ENCODE measurements at regions not wholly inside any gene's neighbourhood (a gene's known extent, or its start where the extent isn't known, plus 50 kb on each side); places are given as distances from the start of the nearest gene placed in this dataset.

GRCh38 chr16:63617990-63618763 is 1503.7 kb downstream of the CDH11 start:
- TF ChIP-seq CTCF (IDR thresholded peaks at IDR 0.05): no peak
- Histone ChIP-seq H3K27ac (no peak overlapping the region), H3K36me3 (no peaks in the 10 kb centered on the region), H3K4me3 (peak overlapping the region in 1 of 2 donors; percentile 49), H3K27me3 (no peaks in the 10 kb centered on the region), H3K4me1 (no peaks in the 10 kb centered on the region), H3K9me3 (no peaks in the 10 kb centered on the region)
- intact Hi-C loops (cut with DNase I): no loop called here
- DNase-seq (ENCODE audit: low spot score in 2 of 2): no peak

- intact Hi-C loops (cut with DNase I): no loop called here
- Histone ChIP-seq H3K9me3 (no peaks in the 10 kb centered on the region), H3K4me1 (no peaks in the 10 kb centered on the region), H3K4me3 (peak overlapping the region; percentile 30 to 49), H3K36me3 (no peaks in the 10 kb centered on the region), H3K27me3 (no peaks in the 10 kb centered on the region), H3K27ac (no peak overlapping the region)
- no peak for DNase-seq (ENCODE audit: low spot score in 2 of 2)
- no peak for TF ChIP-seq CTCF (IDR thresholded peaks at IDR 0.05)
Measured at GRCh38 chr16:63617047-63617989, 1504.5 kb downstream of the CDH11 start.

- Histone ChIP-seq H3K9me3 (no peaks in the 10 kb centered on the region), H3K4me3 (no peak overlapping the region), H3K27me3 (no peaks in the 10 kb centered on the region), H3K4me1 (no peaks in the 10 kb centered on the region), H3K36me3 (no peaks in the 10 kb centered on the region), H3K27ac (no peak overlapping the region)
- intact Hi-C loops (cut with DNase I): no loop called here
- TF ChIP-seq CTCF (IDR thresholded peaks at IDR 0.05): no peak
- DNase-seq (ENCODE audit: low spot score in 2 of 2): no peak
Measured at GRCh38 chr16:63614429-63614828, 1507.4 kb downstream of the CDH11 start.

GRCh38 chr16:63613701-63614100 is 1508.2 kb downstream of the CDH11 start:
- Histone ChIP-seq H3K36me3 (no peaks in the 10 kb centered on the region), H3K27me3 (no peaks in the 10 kb centered on the region), H3K4me1 (no peaks in the 10 kb centered on the region), H3K4me3 (no peak overlapping the region), H3K27ac (no peak overlapping the region), H3K9me3 (no peaks in the 10 kb centered on the region)
- TF ChIP-seq CTCF (IDR thresholded peaks at IDR 0.05): no peak
- no peak for DNase-seq (ENCODE audit: low spot score in 2 of 2)
- intact Hi-C loops (cut with DNase I): no loop called here

GRCh38 chr16:63612462-63613227 is 1509.2 kb downstream of the CDH11 start:
- intact Hi-C loops (cut with DNase I): no loop called here
- no peaks in the 10 kb centered on the region for H3K27me3 ChIP-seq
- H3K36me3 ChIP-seq: no peaks in the 10 kb centered on the region
- TF ChIP-seq CTCF (IDR thresholded peaks at IDR 0.05): no peak
- H3K4me1 ChIP-seq: no peaks in the 10 kb centered on the region
- H3K9me3 ChIP-seq: no peaks in the 10 kb centered on the region
- H3K4me3 ChIP-seq: no peak overlapping the region
- no peak overlapping the region for H3K27ac ChIP-seq
- no peak for DNase-seq (ENCODE audit: low spot score in 2 of 2)

Measured in ascending aorta (tissue), 2 donors.